AG04449 (cell line): ENCODE measurements at regions not wholly inside any gene's neighbourhood (a gene's known extent, or its start where the extent isn't known, plus 50 kb on each side); places are given as distances from the start of the nearest gene placed in this dataset.
A peak's percentile ranks its signal among the peaks of the same experiment; 100 is the strongest.

Experiments used
- CTCF ChIA-PET: fragments of 350-600 bp; formaldehyde crosslinking; extraction: SDS; loops from one replicate; lab custom pipeline; 2021; ENCODE audit warnings: antibody characterized with exemption; lab: Yijun Ruan, JAX
- POLR2A ChIA-PET: fragments of 400-600, 350-600 bp; formaldehyde crosslinking; extraction: SDS; loops from one replicate; lab custom pipeline; 2020; ENCODE audit warnings: antibody characterized with exemption, inconsistent platforms; lab: Yijun Ruan, JAX
- DNase-seq: peaks from one replicate; pipeline ENCODE4 v3.0.0-alpha.2; 2010; ENCODE audit warnings: low read depth, low spot score
- H3K4me3 ChIP-seq: 2 replicates; pipeline ENCODE4 v1.5.1; 2011; ENCODE audit warnings: low read depth, mild to moderate bottlenecking, control low read depth, low read length
- TF ChIP-seq, protein P1 (sequence below): IDR thresholded peaks from one replicate; pipeline ENCODE4 v1.5.1; 2011; ENCODE audit warnings: mild to moderate bottlenecking, moderate library complexity, low read length, control low read depth, inconsistent platforms; ENCODE audit not compliant: insufficient read depth; ENCODE audit errors: missing control alignments

DNA sequence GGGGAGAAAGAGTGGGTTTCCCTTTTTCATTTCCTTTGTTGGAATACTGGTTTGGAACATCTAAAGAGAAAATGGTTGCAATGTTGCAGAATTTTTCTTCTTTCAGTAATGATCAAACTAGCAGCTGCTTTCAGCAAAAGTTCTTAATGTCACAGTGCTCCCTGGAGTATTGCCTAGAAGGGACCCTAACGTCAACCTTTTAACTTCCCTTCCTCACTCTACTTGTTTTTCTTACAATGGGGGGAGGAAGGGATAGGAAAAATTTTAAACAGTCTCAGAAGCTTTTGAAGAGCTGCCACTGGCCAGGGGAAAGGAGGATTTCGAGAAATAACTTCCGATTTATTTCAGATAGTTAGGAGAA lies 521.8 kb downstream of the MED13L start:
- DNase-seq: no peak
- TF ChIP-seq, protein P1, sequence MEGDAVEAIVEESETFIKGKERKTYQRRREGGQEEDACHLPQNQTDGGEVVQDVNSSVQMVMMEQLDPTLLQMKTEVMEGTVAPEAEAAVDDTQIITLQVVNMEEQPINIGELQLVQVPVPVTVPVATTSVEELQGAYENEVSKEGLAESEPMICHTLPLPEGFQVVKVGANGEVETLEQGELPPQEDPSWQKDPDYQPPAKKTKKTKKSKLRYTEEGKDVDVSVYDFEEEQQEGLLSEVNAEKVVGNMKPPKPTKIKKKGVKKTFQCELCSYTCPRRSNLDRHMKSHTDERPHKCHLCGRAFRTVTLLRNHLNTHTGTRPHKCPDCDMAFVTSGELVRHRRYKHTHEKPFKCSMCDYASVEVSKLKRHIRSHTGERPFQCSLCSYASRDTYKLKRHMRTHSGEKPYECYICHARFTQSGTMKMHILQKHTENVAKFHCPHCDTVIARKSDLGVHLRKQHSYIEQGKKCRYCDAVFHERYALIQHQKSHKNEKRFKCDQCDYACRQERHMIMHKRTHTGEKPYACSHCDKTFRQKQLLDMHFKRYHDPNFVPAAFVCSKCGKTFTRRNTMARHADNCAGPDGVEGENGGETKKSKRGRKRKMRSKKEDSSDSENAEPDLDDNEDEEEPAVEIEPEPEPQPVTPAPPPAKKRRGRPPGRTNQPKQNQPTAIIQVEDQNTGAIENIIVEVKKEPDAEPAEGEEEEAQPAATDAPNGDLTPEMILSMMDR: no peak
- ChIA-PET POLR2A (no interaction called here), CTCF (interaction anchor here (0.6 to 16.3 kb wide), 5 partner anchors 13 to 1090 kb away, joined by 3 to 247 read pairs (median 4); no protein-coding TSS in a partner anchor)
- no peak overlapping the region for H3K4me3 ChIP-seq

GRCh38 chr12:115755061-115755724 lies 522.3 kb downstream of the MED13L start:
- CTCF ChIA-PET: interaction anchor here (0.7 to 16.3 kb wide), 8 partner anchors 14 to 1118 kb away, joined by 3 to 247 read pairs (median 4); partner anchors contain the start of gene TBX3

GRCh38 chr12:115752913-115753726 lies 524.4 kb downstream of the MED13L start:
- peak; percentile 17 for DNase-seq
- ChIA-PET POLR2A (interaction anchor here (1.4 kb wide), 1 partner anchor 1069 kb away, joined by 6 read pairs; the partner anchor contains the start of gene TBX3), CTCF (interaction anchor here (0.5 to 16.3 kb wide), 37 partner anchors 8 to 1836 kb away, joined by 3 to 247 read pairs (median 4); partner anchors contain the start of gene TBX3)
- TF ChIP-seq, protein P1: peak; percentile 54
- H3K4me3 ChIP-seq: no peak overlapping the region

More at GRCh38 chr12:115755061-115755724, 522.3 kb downstream of the MED13L start:
- no peak for DNase-seq
- POLR2A ChIA-PET: no interaction called here
- TF ChIP-seq, protein P1: no peak
- no peak overlapping the region for H3K4me3 ChIP-seq

DNA sequence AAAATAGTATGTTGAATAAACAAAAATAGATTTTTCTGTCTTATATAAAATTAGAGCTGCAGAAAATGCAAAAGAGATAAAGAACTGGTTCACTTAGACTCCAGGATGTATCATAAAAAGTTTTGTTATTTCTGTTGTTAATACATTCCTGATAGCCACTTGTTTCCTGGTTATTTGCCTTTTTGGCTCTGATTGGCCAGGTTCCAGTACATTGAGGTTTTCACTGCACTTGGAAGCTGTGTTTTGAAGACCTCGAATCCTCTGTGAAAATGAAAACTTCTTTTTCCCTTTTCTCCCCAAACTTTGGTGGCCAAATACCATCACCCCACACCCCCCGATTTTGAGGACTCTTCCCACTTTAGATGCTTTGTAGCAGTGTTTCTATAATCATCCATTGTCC lies 525.3 kb downstream of the MED13L start:
- ChIA-PET POLR2A (interaction anchor here (1.4 kb wide), 1 partner anchor 1068 kb away, joined by 6 read pairs; the partner anchor contains the start of gene TBX3), CTCF (interaction anchor here (0.9 to 16.3 kb wide), 6 partner anchors 164 to 1772 kb away, joined by 3 to 247 read pairs (median 9); partner anchors contain the start of gene TBX3)

DNA sequence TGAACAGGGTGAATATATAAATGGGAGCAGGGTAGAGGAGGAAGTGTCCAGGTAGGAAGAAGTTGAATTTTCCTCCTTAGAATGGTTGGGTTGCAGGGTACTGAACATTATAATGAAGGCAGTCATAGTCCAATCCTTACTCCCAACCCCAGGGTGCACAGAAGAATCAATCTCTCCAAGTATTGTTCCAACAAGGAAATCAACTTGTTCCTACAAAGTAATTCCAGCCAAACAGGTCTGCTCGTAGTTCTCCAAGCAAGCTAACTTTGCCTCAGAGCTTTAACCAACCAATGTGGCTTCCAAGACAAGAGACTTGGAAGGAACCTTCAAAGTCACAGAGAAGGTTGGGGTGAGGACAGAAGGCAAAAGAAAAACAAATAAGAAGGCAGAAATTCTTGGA lies 527.2 kb downstream of the MED13L start:
- POLR2A ChIA-PET: interaction anchor here (1.4 kb wide), 1 partner anchor 1066 kb away, joined by 6 read pairs; the partner anchor contains the start of gene TBX3
- H3K4me3 ChIP-seq: no peak overlapping the region
- DNase-seq: no peak
- TF ChIP-seq, protein P1: no peak
- CTCF ChIA-PET: interaction anchor here (16.3 kb wide), 1 partner anchor 1085 kb away, joined by 247 read pairs; no protein-coding TSS in a partner anchor

More for the DNA sequence above, 525.3 kb downstream of the MED13L start:
- H3K4me3 ChIP-seq: no peak overlapping the region
- TF ChIP-seq, protein P1: no peak
- DNase-seq: no peak
